ENCODE measurements at regions not wholly inside any gene's neighbourhood (a gene's known extent, or its start where the extent isn't known, plus 50 kb on each side); places are given as distances from the start of the nearest gene placed in this dataset.
A peak's percentile ranks its signal among the peaks of the same experiment; 100 is the strongest.

- no peak for DNase-seq (ENCODE audit: low spot score)
Observed at GRCh38 chr20:4559106-4559505, 127.2 kb upstream of the PRNP start.

- no peak for DNase-seq (ENCODE audit: low spot score)
Observed at GRCh38 chr20:4556781-4557180, 129.5 kb upstream of the PRNP start.

DNA sequence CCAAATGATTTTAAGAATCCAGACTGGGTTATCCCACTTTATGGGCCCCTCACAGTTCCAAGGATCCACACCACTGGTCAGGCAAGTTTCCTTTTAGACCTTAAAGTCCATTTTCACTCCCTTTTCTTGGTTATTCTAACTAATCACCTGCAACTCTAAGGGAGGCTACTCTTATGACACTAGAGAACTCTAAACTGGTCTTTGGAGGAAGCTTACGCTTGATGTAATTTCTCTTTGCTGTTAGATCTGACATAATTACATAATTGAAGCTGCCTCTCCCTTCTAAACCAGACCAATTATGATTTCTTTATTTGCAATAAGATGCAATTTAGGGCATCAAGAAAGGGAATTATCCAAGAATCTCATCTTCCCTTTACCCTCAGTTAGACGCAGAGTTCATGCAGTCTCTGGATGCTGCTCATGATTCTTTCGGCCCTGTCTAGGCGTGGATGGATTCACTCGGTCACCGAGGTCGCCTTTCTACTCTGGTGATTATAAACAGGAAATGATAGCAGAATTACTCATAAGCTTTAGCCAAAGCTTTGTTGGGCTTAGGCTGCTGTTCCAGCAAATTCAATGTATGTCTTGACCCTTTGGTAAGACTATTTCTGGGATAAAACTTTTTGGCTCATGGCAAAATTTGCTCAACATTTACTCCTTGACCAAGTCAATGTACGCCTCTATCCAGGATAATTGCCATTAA is 130.9 kb upstream of the PRNP start:
- DNase-seq (ENCODE audit: low spot score) = peak; percentile 51

- no peak for DNase-seq (ENCODE audit: low spot score)
Observed at GRCh38 chr20:4554346-4554745, 131.9 kb upstream of the PRNP start.

DNA sequence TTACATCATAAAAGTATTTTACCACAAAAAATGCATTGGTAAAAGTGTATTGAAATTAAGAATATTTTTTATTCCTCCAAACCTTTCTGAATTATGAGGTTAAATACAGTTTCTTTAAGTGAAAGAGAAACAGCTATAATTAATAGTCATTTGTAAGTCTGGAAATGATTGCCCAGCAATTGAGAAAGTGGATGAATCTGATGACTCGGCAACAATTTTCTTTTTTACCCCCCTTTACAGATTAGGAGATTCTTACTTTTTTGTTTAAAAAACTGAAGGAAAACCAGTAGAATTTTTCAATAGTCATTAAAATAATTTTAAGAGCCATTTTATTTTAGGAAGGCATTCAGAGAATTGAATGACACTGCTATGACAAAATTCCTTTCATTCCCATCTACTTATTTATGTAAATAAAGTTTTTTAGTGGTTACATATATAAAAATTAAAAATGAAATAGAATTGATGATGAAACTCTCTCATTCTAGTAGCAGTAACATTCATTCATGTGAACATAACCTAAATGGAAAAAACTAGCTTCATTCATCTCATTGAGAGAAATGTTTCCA is 134.1 kb upstream of the PRNP start:
- no peak for DNase-seq (ENCODE audit: low spot score)

DNA sequence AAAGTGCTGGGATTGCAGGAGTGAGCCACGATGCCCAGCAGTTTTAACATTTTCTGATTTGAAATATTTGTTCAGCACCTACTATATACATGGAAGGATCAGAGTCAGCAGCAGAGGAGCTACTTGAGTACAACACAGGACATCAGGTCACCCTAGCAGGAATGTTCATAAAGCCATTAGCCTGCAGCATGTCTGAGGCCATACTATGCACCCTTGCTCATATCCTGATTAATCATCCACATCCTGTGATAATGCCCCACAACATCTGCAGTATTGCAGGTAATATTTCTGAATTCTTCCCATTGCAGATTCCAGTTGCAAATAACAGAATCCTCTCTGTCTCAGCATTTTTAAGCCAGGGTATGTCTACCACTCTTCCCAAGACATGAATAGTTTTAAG is 135.5 kb upstream of the PRNP start:
- DNase-seq (ENCODE audit: low spot score) = no peak

- DNase-seq (ENCODE audit: low spot score) = peak; percentile 41
Observed at GRCh38 chr20:4549711-4550259, 136.5 kb upstream of the PRNP start.

- DNase-seq (ENCODE audit: low spot score) = no peak
Observed at GRCh38 chr20:4548552-4548951, 137.7 kb upstream of the PRNP start.

- DNase-seq (ENCODE audit: low spot score) = peak; percentile 96
Observed at GRCh38 chr20:4546786-4547185, 139.5 kb upstream of the PRNP start.

GRCh38 chr20:4546342-4546741 is 139.9 kb upstream of the PRNP start:
- DNase-seq (ENCODE audit: low spot score) = peak; percentile 38

DNA sequence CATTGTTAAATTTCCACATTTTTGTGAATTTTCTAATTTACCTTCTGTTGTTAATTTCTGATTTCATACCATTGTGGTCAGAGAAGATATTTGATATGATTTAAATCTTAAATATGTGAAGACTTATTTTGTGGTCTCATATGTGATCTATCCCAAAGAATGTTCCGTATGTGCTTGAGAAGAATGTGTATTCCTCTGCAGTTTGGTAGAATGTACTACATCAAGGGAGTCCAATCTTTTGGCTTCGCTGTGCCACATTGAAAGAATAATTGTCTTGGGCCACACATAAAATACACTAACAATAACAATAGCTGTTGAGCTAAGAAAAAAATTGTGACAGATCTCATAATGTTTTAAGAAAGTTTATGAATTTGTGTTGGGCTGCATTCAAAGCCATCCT is 140.7 kb upstream of the PRNP start:
- DNase-seq (ENCODE audit: low spot score) = no peak

GRCh38 chr20:4544765-4545164 is 141.5 kb upstream of the PRNP start:
- DNase-seq (ENCODE audit: low spot score) = no peak

DNA sequence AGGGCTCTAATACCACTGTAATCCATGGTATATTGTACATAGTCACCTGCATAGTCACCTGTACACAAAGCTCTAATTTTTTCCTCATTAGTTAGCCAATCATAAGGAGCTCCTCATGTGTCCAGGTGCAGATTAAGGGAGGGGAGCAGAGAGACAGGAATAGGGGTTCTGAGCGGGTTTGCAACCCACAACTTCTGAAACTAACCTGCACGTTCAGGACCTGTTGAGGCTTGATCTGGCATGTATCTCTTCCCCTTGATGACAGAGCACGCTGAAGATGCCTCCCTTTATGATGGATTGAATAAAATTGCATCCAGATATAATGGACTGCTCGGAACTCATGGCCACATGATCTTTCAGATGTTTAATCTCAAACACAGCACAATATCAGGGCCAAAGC is 144.0 kb upstream of the PRNP start:
- no peak for DNase-seq (ENCODE audit: low spot score)

- DNase-seq (ENCODE audit: low spot score) = no peak
Observed at GRCh38 chr20:4534315-4534714, 151.9 kb upstream of the PRNP start.

GRCh38 chr20:4533368-4534133 is 152.7 kb upstream of the PRNP start:
- DNase-seq (ENCODE audit: low spot score) = no peak

DNA sequence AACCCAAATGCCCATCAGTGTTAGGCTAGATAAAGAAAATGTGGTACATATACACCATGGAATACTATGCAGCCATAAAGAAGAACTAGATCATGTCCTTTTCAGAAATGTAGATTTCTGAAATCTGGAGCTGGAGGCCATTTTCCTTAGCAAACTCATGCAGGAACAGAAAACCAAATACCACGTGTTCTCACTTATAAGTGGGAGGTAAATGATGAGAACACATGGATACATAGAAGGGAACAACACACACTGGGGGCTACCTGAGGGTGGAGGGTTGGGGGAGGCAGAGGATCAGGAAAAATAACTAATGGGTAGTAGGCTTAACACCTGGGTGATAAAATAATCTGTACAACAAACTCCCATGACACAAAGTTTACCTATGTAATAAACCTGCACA is 153.5 kb upstream of the PRNP start:
- DNase-seq (ENCODE audit: low spot score) = no peak

DNA sequence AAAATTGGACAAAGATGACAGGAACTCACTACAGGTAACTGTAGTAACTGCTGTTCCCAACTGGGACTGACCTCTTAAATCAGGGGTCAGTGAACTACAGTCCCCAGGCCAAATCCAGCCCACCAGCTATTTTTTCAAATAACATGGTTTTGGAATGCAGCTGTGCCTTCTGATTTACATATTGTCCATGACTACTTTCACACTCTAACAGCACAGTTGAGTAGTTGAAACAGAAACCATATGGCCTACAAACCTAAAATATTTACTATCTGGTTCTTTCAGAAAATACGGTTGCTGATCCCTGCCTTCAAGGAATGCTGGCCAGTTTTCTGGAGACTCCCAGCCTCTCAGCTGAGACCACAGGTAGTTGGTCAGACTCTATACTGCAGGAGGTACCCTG is 161.5 kb upstream of the PRNP start:
- no peak for DNase-seq (ENCODE audit: low spot score)

- no peak for DNase-seq (ENCODE audit: low spot score)
Observed at GRCh38 chr20:4524307-4524706, 161.9 kb upstream of the PRNP start.

DNA sequence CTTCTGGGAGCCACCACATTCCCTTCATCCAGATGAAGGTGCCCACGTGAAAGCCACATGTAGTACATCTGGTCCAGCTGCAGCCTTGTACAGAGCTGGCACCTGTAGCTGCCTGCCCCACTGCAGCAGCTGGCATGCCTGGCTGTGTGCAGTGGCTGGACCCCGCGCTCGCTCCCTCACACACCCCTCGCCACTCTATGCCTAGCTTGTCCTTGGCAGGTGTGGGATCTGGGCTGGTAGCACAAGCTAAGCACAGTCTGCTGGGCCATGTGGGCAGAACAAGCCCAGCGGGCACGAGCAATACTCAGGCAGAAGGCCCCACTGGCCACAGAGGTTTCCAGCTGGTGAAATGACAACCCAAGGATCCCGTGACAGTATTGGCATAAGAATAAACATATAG is 163.9 kb upstream of the PRNP start:
- DNase-seq (ENCODE audit: low spot score) = no peak

- DNase-seq (ENCODE audit: low spot score) = no peak
Observed at GRCh38 chr20:4521170-4521968, 164.9 kb upstream of the PRNP start.

DNA sequence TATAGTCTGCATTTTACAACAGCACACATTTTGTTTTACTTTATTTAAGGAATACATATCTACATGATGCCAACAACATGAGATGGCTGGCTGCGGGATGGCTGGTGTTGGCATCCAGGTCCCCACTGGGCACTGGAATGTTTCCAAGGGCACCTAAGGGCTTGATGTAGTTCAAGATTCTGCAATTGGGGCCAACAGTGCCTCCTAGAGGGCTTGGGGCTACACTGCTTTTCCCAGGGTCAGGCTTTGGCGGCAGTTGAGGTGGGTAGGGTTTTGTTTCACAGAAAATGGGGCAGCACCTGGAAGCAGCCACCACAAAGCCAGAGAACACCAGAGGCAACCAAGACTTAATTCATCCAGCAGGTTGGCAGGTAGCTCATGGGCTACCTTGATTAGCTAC is 166.7 kb upstream of the PRNP start:
- DNase-seq (ENCODE audit: low spot score) = no peak

- DNase-seq (ENCODE audit: low spot score) = no peak
Observed at GRCh38 chr20:4516876-4517275, 169.4 kb upstream of the PRNP start.
